Astrocyte (in vitro differentiated cells and primary cell): ENCODE measurements at regions not wholly inside any gene's neighbourhood (a gene's known extent, or its start where the extent isn't known, plus 50 kb on each side); places are given as distances from the start of the nearest gene placed in this dataset.

ENCODE experiments used
- DNase-seq: peaks from one replicate; pipeline ENCODE4 v3.0.0-alpha.2; 2010; ENCODE audit warnings: low read depth
- FAIRE-seq: peaks from 2 replicates; lab custom pipeline; 2011; peaks lifted over from hg19 to GRCh38; lab: Jason Lieb, UNC
- H2AFZ ChIP-seq: 2 replicates; pipeline ENCODE4 v1.6.0; 2012; ENCODE audit warnings: low read depth, low read length, inconsistent platforms
- H3K27ac ChIP-seq: 2 replicates; pipeline ENCODE4 v1.5.1; 2011; ENCODE audit warnings: low read depth, low read length, inconsistent platforms
- H3K27me3 ChIP-seq: 2 replicates; pipeline ENCODE4 v1.6.0; 2011; ENCODE audit warnings: low read length, inconsistent platforms; ENCODE audit not compliant: insufficient read depth
- H3K36me3 ChIP-seq: 2 replicates; pipeline ENCODE4 v1.5.1; 2011; ENCODE audit warnings: low read length, inconsistent platforms; ENCODE audit not compliant: insufficient read depth
- H3K4me1 ChIP-seq: 2 replicates; pipeline ENCODE4 v1.5.1; 2011; ENCODE audit warnings: low read length, inconsistent platforms; ENCODE audit not compliant: insufficient read depth
- H3K4me2 ChIP-seq: 2 replicates; pipeline ENCODE4 v1.6.0; 2012; ENCODE audit warnings: low read length, inconsistent platforms
- H3K4me3 ChIP-seq: 2 replicates; pipeline ENCODE4 v1.5.1; 2011; ENCODE audit warnings: low read depth, mild to moderate bottlenecking, low read length, inconsistent platforms; ENCODE audit not compliant: insufficient read depth
- H3K79me2 ChIP-seq: 2 replicates; pipeline ENCODE4 v1.6.0; 2012; ENCODE audit warnings: mild to moderate bottlenecking, low read length, inconsistent platforms; ENCODE audit not compliant: insufficient read depth
- H3K9ac ChIP-seq: 2 replicates; pipeline ENCODE4 v1.6.0; 2012; ENCODE audit warnings: mild to moderate bottlenecking, low read length, inconsistent platforms
- H3K9me3 ChIP-seq: 2 replicates; pipeline ENCODE4 v1.5.1; 2012; ENCODE audit warnings: low read depth, mild to moderate bottlenecking, low read length, inconsistent platforms; ENCODE audit not compliant: insufficient read depth
- H4K20me1 ChIP-seq: 2 replicates; pipeline ENCODE4 v1.6.0; 2012; ENCODE audit warnings: low read length, inconsistent platforms; ENCODE audit not compliant: insufficient read depth
- H3K27ac Mint-ChIP-seq: one replicate; pipeline ENCODE4 v1.8.0; 2021; ENCODE audit warnings: mild to moderate bottlenecking, mixed read lengths; ENCODE audit not compliant: unreplicated experiment
- H3K27me3 Mint-ChIP-seq: one replicate; pipeline ENCODE4 v1.8.0; 2021; ENCODE audit warnings: low read depth, mixed read lengths; ENCODE audit not compliant: unreplicated experiment
- H3K36me3 Mint-ChIP-seq: one replicate; pipeline ENCODE4 v1.8.0; 2021; ENCODE audit warnings: low read depth, mixed read lengths; ENCODE audit not compliant: unreplicated experiment
- H3K4me1 Mint-ChIP-seq: one replicate; pipeline ENCODE4 v1.8.0; 2021; ENCODE audit warnings: low read depth, mixed read lengths; ENCODE audit not compliant: unreplicated experiment
- H3K4me3 Mint-ChIP-seq: one replicate; pipeline ENCODE4 v1.8.0; 2021; ENCODE audit warnings: mild to moderate bottlenecking, moderate library complexity, mixed read lengths; ENCODE audit not compliant: unreplicated experiment
- H3K9me3 Mint-ChIP-seq: one replicate; pipeline ENCODE4 v1.8.0; 2021; ENCODE audit warnings: mild to moderate bottlenecking, mixed read lengths; ENCODE audit not compliant: unreplicated experiment
- EZH2 ChIP-seq: IDR thresholded peaks from 2 replicates; pipeline ENCODE4 v1.6.1; 2012; ENCODE audit warnings: mild to moderate bottlenecking, low read length, inconsistent platforms; ENCODE audit not compliant: insufficient read depth
- TF ChIP-seq, protein P1 (sequence below): IDR thresholded peaks from 2 replicates; pipeline ENCODE4 v1.5.1; 2011; ENCODE audit warnings: low read depth, mild to moderate bottlenecking, inconsistent platforms, low read length, moderate library complexity; ENCODE audit not compliant: insufficient read depth

- H3K9me3 ChIP-seq, result no peaks in the 10 kb centered on the region
- H4K20me1 ChIP-seq, result no peaks in the 10 kb centered on the region
- TF ChIP-seq, protein P1, sequence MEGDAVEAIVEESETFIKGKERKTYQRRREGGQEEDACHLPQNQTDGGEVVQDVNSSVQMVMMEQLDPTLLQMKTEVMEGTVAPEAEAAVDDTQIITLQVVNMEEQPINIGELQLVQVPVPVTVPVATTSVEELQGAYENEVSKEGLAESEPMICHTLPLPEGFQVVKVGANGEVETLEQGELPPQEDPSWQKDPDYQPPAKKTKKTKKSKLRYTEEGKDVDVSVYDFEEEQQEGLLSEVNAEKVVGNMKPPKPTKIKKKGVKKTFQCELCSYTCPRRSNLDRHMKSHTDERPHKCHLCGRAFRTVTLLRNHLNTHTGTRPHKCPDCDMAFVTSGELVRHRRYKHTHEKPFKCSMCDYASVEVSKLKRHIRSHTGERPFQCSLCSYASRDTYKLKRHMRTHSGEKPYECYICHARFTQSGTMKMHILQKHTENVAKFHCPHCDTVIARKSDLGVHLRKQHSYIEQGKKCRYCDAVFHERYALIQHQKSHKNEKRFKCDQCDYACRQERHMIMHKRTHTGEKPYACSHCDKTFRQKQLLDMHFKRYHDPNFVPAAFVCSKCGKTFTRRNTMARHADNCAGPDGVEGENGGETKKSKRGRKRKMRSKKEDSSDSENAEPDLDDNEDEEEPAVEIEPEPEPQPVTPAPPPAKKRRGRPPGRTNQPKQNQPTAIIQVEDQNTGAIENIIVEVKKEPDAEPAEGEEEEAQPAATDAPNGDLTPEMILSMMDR, result no peak
- no peak for TF ChIP-seq EZH2
- H2AFZ ChIP-seq, result no peak overlapping the region
- Mint-ChIP-seq H3K27me3 (peaks cover 4% of the 10 kb centered on the region), H3K9me3 (no peaks in the 10 kb centered on the region), H3K4me3 (no peak overlapping the region), H3K4me1 (no peaks in the 10 kb centered on the region), H3K36me3 (no peaks in the 10 kb centered on the region), H3K27ac (no peak overlapping the region)
- no peaks in the 10 kb centered on the region for H3K4me1 ChIP-seq
- no peaks in the 10 kb centered on the region for H3K36me3 ChIP-seq
- DNase-seq (no peak), FAIRE-seq (no peak)
- no peak overlapping the region for H3K4me3 ChIP-seq
- H3K27me3 ChIP-seq, result peaks cover 3% of the 10 kb centered on the region
- no peaks in the 10 kb centered on the region for H3K79me2 ChIP-seq
- no peak overlapping the region for H3K27ac ChIP-seq
- no peak overlapping the region for H3K9ac ChIP-seq
- no peak overlapping the region for H3K4me2 ChIP-seq
Measured at GRCh38 chr1:62928885-62929284, 145.0 kb downstream of the ATG4C start.

DNA sequence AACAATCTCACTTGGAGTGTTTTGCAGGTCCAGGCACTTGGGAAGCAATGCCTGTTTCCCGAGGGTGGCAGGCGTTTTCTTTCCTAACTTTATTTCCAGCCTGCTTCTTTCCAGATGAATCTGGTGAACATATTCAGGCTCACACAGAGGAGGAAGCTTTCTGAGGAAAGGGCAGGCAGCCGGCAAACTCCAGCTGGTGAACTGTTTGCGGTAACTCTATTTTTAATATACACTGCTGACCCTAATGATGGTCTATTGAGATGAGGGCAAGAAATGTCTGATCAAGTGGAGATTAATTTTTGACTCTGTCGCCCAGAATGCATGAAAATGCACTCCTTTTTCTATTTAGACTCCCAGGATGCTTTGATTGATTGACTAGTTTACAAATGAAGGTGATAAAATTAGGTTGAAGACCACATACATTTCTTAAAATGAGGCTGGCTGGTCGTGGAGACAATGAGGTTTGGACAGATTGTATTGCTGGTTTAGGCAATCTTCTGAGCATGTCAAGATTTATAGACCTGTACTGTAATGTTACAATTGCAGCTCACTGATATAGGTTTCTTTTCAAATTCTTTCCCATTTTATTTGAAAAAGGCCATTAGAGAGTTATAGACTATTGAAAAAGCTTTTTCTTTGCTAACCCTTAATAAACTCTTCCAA is 153.8 kb downstream of the ATG4C start:
- no peak overlapping the region for H3K4me2 ChIP-seq
- no peak overlapping the region for H3K9ac ChIP-seq
- no peaks in the 10 kb centered on the region for H3K36me3 ChIP-seq
- no peaks in the 10 kb centered on the region for H3K9me3 Mint-ChIP-seq
- H3K4me1 Mint-ChIP-seq, result no peaks in the 10 kb centered on the region
- no peaks in the 10 kb centered on the region for H3K4me1 ChIP-seq
- H3K4me3 Mint-ChIP-seq, result no peak overlapping the region
- DNase-seq (no peak), FAIRE-seq (no peak)
- peaks cover 2% of the 10 kb centered on the region for H3K27me3 Mint-ChIP-seq
- no peaks in the 10 kb centered on the region for H4K20me1 ChIP-seq
- no peak overlapping the region for H3K4me3 ChIP-seq
- no peaks in the 10 kb centered on the region for H3K79me2 ChIP-seq
- H3K36me3 Mint-ChIP-seq, result no peaks in the 10 kb centered on the region
- no peaks in the 10 kb centered on the region for H3K9me3 ChIP-seq
- no peak overlapping the region for H3K27ac ChIP-seq
- H2AFZ ChIP-seq, result no peak overlapping the region
- H3K27ac Mint-ChIP-seq, result no peak overlapping the region
- no peak for TF ChIP-seq EZH2
- TF ChIP-seq, protein P1, result no peak
- peaks cover 3% of the 10 kb centered on the region for H3K27me3 ChIP-seq

DNA sequence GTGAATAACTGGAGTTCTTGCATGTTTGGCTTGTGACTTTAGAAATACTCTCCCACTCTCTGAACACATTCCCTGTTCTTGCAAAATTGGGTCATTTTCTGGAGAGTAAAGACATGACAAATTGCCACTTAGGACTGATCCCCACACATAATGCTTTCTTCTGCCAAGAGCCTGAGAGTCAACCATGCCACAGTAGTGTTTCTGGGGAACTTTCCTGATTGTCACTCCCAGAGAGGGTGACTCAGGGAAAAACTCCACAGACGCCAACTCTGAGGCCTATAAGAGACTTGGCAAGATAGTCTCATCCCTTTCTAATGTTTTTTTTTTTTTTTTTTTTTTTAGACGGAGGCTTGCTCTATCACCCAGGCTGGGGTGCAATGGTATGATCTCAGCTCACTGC is 157.8 kb downstream of the ATG4C start:
- Mint-ChIP-seq H3K4me3 (no peak overlapping the region), H3K27me3 (peaks cover 2% of the 10 kb centered on the region), H3K27ac (no peak overlapping the region), H3K36me3 (no peaks in the 10 kb centered on the region), H3K4me1 (no peaks in the 10 kb centered on the region), H3K9me3 (no peaks in the 10 kb centered on the region)
- DNase-seq, result no peak
- peaks cover 2% of the 10 kb centered on the region for H3K27me3 ChIP-seq
- H3K36me3 ChIP-seq, result no peaks in the 10 kb centered on the region
- no peak overlapping the region for H2AFZ ChIP-seq
- TF ChIP-seq EZH2, result no peak
- TF ChIP-seq, protein P1, result no peak
- no peak overlapping the region for H3K4me3 ChIP-seq
- H3K9me3 ChIP-seq, result no peaks in the 10 kb centered on the region
- no peak for FAIRE-seq
- H4K20me1 ChIP-seq, result no peaks in the 10 kb centered on the region
- no peaks in the 10 kb centered on the region for H3K4me1 ChIP-seq
- H3K79me2 ChIP-seq, result no peaks in the 10 kb centered on the region
- H3K9ac ChIP-seq, result no peak overlapping the region
- no peak overlapping the region for H3K27ac ChIP-seq
- H3K4me2 ChIP-seq, result no peak overlapping the region
